Activated CD4-positive, CD25-positive, alpha-beta regulatory T cell treated with anti-CD3 and anti-CD28 coated beads, Interleukin-2, amount 50 U/mL, for 24 hours (primary cell): ENCODE measurements at regions not wholly inside any gene's neighbourhood (a gene's known extent, or its start where the extent isn't known, plus 50 kb on each side); places are given as distances from the start of the nearest gene placed in this dataset.
"Not testable (repeated sequence)": the region's sequence is repeated elsewhere in the genome, so short reads cannot be mapped to it uniquely, and the experiment has no call there.

Source experiments
- ATAC-seq, 2 donors: fragments of 150-1000 bp; cut with Tn5 transposase; one replicate each; pipeline ENCODE4 v1.10.0; 2021; ENCODE audit warnings: mild to moderate bottlenecking in 1 of 2, moderate library complexity in 1 of 2

DNA sequence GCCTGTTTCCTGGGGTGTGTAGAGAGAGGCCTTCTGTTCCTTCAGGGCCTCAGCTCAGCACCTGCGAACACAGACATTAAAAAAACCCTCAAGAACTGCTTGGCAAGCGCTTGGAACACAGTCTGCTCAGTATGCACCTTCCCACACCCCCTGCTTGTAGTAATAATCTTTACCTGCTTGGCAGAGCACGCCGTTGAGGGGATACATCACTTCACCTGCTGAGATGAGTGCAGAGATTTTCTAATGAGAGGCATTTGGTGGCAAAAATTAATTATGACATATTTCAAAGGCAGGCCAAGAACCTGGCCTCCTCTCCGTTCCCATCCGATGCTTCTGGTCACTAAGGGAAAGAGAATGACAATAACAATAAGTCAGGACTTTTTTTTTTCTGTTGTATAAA lies 93.4 kb upstream of the DPP6 start:
- ATAC-seq: not testable (repeated sequence)

DNA sequence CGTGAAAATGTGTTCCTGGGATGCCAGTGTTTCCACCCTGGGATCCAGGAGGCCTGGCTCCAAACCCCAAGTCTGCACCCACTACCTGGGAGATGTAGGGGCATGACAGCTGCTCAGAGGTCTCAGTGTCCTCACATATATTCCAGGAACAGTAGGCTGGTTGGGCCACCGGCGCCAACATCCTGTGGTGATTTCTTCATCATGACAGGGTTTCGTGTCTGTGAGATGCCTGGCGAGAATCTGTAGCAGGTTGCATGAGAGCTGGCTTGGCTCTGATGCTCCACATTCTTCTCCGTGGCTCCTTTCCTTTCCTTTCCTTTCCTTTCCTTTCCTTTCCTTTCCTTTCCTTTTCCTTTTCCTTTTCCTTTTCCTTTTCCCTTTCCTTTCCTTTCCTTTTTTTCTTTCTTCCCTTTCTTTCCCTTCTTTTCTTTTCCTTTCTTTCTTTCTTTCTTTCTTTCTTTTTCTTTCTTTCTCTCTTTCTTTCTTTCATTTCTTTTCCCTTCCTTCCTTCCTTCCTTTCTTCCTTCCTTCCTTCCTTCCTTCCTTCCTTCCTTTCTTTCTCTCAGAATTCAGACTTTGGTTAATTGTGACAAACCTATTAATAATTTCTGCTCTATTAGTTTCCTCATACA lies 87.6 kb upstream of the DPP6 start:
- not testable (repeated sequence) for ATAC-seq

DNA sequence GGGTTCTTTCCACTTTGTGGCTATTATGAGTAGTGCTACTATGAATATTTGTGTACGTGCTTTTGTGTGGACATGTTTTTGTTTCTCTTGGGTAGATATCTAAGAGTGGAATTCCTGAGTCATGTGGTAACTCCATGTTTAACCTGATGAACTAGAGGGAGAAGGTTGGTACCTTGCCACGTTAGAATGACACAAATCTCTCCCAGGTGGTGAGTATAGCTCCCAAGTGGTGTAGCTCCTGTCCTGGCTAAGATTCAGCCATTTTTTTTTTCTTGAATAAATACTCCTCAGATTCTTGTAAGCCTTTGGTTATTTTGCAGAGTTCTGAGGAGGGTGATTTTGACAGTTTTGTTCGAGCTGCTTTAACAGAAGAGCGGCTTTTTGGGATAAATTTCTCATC lies 83.2 kb upstream of the DPP6 start:
- not testable (repeated sequence) for ATAC-seq

DNA sequence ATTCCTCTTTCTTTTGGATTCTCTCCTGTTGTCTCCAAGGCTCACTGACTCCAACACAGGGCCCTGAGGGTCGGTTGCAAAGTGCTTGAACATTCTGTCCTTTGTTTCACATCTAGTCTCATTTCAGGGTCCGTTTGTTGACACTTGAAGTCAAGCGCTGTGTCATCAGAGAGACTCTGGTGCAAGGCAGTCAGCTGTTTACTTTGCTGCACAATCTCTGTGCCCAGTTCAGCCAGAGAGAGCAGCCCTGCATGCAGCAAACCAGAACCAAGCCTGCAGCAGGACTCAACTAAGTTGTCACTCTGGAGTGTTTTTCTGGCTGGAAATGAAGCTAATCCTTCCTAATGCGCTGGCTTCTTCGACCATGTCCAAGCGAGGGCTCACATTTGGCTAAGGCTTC lies 77.6 kb upstream of the DPP6 start:
- ATAC-seq: not testable (repeated sequence)

DNA sequence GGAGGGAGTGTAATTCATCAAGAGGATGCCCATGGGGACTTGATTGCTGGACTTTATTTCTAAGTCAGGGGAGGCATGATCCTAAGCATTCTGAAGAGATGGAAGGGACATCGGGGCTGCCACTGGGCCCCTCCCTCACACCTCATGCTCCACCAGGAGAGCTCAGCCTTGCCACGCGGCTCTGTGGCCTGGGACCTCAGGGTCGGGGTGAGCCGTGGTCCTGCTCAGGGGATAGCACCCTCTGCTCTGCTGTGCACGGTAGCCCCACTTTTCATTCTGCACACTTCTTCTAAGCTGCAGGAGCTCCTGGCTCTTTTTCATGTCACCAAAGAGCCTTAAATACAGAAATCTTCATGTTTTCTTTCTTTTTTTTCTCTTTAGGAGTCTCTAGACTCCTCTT lies 75.5 kb upstream of the DPP6 start:
- ATAC-seq: not testable (repeated sequence)

DNA sequence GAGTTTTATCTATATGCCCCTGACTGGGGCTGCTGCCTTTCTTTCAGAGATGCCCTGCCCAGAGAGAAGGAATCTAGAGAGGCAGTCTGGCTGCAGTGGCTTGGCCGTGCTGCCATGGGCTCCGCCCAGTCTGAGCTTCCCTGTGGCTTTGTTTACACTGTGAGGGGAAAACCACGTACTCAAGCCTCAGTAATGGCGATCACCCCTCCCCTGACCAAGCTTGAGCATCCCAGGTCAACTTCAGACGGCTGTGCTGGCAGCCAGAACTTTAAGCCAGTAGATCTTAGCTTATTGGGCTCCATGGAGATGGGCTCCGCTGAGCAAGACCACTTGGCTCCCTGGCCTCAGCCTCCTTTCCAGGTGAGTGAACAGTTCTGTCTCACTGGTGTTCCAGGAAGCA lies 69.0 kb upstream of the DPP6 start:
- not testable (repeated sequence) for ATAC-seq

DNA sequence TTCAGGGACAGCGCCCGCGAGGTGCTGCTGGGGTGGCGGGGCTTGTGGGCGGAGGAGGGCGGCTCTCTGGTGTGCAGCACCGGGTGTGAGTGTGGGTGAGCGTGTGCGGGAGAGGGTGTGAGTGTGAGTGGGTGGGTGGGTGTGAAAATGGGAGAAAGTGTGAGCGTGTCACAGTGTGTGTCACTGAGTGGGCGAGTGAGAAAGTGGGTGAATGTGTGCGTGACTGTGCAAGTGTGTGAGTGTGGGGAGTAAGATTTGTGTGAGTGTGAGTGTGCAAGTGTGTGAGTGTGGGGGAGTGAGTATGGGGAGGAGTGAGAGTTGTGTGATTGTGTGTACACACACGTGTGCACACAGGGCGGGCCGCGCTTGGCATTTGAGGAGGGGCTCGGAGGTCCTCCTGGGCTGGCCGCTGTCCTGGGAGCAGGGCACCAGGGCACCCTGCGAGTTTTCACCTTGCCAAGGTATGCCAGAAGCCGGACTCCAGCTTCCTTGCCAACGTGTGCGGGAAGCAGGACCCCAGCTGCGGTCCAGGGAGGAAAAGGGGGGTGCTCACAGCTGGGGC lies 63.1 kb upstream of the DPP6 start:
- ATAC-seq: not testable (repeated sequence)

DNA sequence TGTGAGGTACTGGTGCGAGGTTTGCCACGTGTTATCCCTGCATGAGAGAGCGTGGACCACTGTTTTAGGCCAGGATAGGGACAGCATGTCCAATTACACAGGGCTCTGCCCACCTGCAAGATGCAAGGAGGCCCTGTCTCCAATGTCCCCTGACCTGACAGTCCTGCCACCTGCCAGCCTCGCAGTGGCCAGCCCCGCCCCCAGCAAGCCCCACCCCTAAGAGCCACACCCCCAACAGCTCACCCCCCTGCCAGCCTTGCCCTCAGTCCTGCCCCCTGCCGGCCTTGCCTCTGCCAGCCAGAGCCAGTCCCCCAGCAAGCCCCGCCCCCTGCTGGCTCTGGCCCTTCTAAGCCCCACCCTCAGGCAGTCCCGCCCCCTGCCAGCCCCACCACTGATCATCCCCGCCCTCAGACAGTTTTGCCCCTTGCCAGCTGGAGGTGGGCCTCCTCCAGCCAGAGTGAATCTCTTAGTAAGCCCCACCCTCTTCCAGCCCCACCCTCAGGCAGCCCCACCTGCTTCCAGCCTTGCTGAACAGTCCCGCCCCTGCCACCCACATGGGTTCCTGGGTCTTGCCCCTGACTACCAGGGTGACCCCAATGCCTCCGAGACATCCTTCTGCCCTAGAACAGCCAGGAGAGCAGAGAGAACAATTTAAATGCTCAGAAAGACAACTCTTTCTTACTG lies 62.3 kb upstream of the DPP6 start:
- not testable (repeated sequence) for ATAC-seq

DNA sequence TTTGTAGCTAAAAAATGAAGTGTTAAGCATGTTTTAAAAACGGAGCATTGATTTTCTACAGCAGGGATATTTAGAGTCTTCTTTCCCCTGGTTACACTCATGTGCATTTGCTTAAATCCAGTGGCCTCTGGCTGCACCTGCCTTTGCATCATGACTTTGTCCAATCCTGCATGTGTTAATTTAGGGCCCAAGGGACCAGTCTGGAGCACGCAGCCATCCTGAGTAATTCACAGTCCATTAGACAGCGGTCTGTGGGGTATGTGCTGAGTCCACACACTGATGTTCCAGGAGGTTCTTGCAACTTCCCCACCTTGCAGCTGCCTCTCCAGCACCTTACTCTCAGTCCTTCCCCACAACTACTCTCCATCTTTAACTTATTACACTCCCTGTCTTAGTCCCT lies 60.7 kb upstream of the DPP6 start:
- not testable (repeated sequence) for ATAC-seq

DNA sequence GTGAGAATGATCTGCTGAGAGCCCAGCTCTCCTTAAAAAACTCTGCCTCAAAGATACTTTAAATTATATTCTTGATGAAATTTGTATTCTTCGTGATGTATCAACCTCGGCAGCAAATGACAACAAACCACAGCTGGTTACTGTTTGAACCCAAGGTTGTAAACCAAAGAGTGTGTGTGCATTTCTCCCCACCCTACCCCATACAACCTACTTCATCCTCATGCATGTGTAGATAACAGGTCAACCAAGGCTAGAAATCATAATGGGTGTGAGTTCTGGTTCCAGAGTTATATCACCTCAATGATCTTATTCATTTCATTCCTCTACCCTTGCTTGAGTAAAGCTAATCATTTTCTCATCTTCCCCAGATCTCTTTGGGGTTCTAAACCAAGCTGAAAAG lies 58.8 kb upstream of the DPP6 start:
- ATAC-seq: not testable (repeated sequence)

DNA sequence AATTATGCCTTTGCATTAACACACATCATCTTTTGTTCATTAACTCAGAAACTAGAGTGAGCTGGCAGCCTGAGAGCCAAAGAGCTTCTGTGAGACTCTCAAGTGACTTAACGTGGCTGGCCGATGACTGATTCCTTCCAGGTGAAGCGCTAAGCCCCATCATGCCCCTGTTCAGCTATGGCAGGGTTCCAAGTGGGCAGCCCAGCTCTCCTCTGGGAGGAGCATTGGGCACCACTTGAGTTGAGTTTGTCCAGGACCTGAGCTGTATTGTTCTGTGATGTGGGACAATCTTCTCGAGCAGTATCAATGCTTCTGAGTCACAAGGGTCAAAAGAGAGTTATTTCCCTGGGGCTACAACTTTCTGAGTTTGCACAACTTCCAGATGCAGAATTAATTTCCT lies 53.3 kb upstream of the DPP6 start:
- not testable (repeated sequence) for ATAC-seq
